ENCODE measurements at regions not wholly inside any gene's neighbourhood (a gene's known extent, or its start where the extent isn't known, plus 50 kb on each side); places are given as distances from the start of the nearest gene placed in this dataset.
"Not testable (repeated sequence)": the region's sequence is repeated elsewhere in the genome, so short reads cannot be mapped to it uniquely, and the experiment has no call there.

GRCh38 chr11:24185535-24185934, 311.3 kb upstream of the LUZP2 start:
- DNase-seq (ENCODE audit: low spot score): not testable (repeated sequence)

- no peak for DNase-seq (ENCODE audit: low spot score)
These were observed 300.1 kb upstream of the LUZP2 start for GRCh38 chr11:24196733-24197132.

GRCh38 chr11:24198481-24198880, 298.4 kb upstream of the LUZP2 start:
- no peak for DNase-seq (ENCODE audit: low spot score)

GRCh38 chr11:24199461-24199860, 297.4 kb upstream of the LUZP2 start:
- no peak for DNase-seq (ENCODE audit: low spot score)

- DNase-seq (ENCODE audit: low spot score): no peak
These were observed 290.8 kb upstream of the LUZP2 start for GRCh38 chr11:24206030-24206429.

GRCh38 chr11:24206511-24206910, 290.3 kb upstream of the LUZP2 start:
- DNase-seq (ENCODE audit: low spot score): no peak

- DNase-seq (ENCODE audit: low spot score): no peak
These were observed 280.4 kb upstream of the LUZP2 start for GRCh38 chr11:24216488-24216887.

- not testable (repeated sequence) for DNase-seq (ENCODE audit: low spot score)
These were observed 279.5 kb upstream of the LUZP2 start for GRCh38 chr11:24217319-24217718.

GRCh38 chr11:24225501-24225900, 271.4 kb upstream of the LUZP2 start:
- no peak for DNase-seq (ENCODE audit: low spot score)

GRCh38 chr11:24226606-24227005, 270.2 kb upstream of the LUZP2 start:
- no peak for DNase-seq (ENCODE audit: low spot score)

GRCh38 chr11:24233041-24233440, 263.8 kb upstream of the LUZP2 start:
- DNase-seq (ENCODE audit: low spot score): no peak

- no peak for DNase-seq (ENCODE audit: low spot score)
These were observed 261.9 kb upstream of the LUZP2 start for GRCh38 chr11:24234822-24235508.

- no peak for DNase-seq (ENCODE audit: low spot score)
These were observed 257.8 kb upstream of the LUZP2 start for GRCh38 chr11:24238771-24239645.

GRCh38 chr11:24239930-24240329, 256.9 kb upstream of the LUZP2 start:
- no peak for DNase-seq (ENCODE audit: low spot score)

- DNase-seq (ENCODE audit: low spot score): no peak
These were observed 256.2 kb upstream of the LUZP2 start for GRCh38 chr11:24240496-24241175.

- no peak for DNase-seq (ENCODE audit: low spot score)
These were observed 250.1 kb upstream of the LUZP2 start for GRCh38 chr11:24246715-24247114.

- no peak for DNase-seq (ENCODE audit: low spot score)
These were observed 249.0 kb upstream of the LUZP2 start for GRCh38 chr11:24247846-24248245.

GRCh38 chr11:24249921-24250320, 246.9 kb upstream of the LUZP2 start:
- no peak for DNase-seq (ENCODE audit: low spot score)

GRCh38 chr11:24253237-24253760, 243.6 kb upstream of the LUZP2 start:
- no peak for DNase-seq (ENCODE audit: low spot score)

- no peak for DNase-seq (ENCODE audit: low spot score)
These were observed 232.0 kb upstream of the LUZP2 start for GRCh38 chr11:24264868-24265267.

- DNase-seq (ENCODE audit: low spot score): no peak
These were observed 229.8 kb upstream of the LUZP2 start for GRCh38 chr11:24267014-24267413.

GRCh38 chr11:24271798-24272197, 225.1 kb upstream of the LUZP2 start:
- no peak for DNase-seq (ENCODE audit: low spot score)

Data from CD4-positive, alpha-beta T cell treated with Interleukin-15 for 4 hours (primary cell).